Ureter (tissue), 1 donor: ENCODE measurements at regions not wholly inside any gene's neighbourhood (a gene's known extent, or its start where the extent isn't known, plus 50 kb on each side); places are given as distances from the start of the nearest gene placed in this dataset.
"Not testable (repeated sequence)": the region's sequence is repeated elsewhere in the genome, so short reads cannot be mapped to it uniquely, and the experiment has no call there.

Experiments
- DNase-seq: peaks from one replicate; pipeline ENCODE4 v3.0.0-alpha.2; 2020; ENCODE audit warnings: low spot score
- donor health status: DM: yes; HTN: yes; CAD: no.

DNA sequence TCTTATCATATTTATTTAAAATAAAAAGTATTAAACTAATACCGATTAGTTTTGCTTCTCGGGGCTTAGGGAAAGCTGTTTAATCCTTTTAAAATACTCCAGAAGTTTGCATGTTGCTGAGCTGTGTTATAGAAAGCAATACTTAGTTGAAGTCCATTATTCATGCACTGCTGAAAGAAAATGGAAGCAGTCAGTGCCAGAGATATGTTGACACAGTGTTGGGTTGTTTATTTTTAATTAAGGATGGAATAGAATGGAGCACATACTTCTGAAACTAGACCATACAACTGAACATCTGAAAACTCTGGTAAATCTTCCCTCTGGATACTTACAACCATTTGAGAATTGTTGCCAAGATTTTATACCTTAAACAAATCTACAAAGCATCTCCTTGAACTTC lies 282.7 kb upstream of the CCDC179 start:
- DNase-seq = no peak

DNA sequence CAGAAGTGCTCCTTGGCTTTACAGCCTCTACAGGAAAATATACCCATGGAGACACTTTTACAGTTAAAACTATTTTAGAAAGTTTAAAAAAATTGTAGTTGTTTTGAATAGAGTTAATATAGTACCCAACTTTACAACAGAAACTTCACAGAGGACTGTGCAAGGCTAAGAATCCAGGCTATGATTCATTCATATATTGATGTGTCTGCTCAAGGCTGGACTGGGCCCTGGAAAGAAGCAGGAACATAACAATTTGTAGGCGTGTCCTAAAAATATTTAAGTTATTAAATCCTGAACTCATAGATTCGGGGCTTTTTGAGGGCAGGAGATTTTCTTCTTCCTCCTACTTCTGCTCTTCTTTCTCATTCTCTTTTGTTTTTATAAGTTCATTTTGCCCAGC lies 291.5 kb upstream of the CCDC179 start:
- DNase-seq = no peak

DNA sequence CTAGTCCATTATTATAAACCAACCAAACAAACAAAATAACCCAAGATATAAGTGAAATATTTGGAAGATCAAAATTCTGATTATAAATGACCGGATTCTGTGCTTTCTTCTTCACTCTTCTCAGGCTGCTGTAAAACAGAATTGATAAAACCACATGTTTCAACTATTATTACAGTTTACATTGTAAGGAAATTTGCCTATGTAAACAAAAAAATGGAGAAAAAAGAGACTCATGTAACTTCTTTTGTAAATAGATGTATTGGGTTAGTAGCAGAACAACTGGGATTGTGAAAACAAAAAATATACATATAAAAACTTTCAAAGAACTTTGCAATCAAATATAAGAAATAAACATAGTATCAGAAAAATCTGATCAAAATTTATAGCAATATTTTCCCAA lies 295.2 kb upstream of the CCDC179 start:
- DNase-seq = no peak

- DNase-seq = no peak
Measured at GRCh38 chr11:23164022-23164421, 303.7 kb upstream of the CCDC179 start.

- DNase-seq = no peak
Measured at GRCh38 chr11:23166376-23166775, 306.1 kb upstream of the CCDC179 start.

DNA sequence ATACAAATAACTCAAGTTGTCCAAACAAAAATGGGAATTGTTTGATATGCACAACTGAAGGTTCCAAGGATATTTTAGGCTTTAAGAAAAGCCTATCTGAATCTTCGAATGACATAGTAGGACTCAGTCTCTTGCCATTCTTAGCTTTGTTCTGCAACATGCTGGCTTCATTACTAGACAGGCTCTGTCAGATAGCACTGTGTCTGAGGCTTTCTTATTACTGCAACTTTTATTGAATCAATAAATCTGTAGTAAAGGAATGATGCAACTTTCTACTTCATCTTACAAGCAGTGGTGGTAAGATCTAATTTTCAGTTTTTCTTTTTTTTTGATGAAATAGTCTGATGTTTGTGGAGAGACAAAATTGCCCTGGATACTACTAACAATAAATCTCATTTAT lies 319.3 kb upstream of the CCDC179 start:
- no peak for DNase-seq

DNA sequence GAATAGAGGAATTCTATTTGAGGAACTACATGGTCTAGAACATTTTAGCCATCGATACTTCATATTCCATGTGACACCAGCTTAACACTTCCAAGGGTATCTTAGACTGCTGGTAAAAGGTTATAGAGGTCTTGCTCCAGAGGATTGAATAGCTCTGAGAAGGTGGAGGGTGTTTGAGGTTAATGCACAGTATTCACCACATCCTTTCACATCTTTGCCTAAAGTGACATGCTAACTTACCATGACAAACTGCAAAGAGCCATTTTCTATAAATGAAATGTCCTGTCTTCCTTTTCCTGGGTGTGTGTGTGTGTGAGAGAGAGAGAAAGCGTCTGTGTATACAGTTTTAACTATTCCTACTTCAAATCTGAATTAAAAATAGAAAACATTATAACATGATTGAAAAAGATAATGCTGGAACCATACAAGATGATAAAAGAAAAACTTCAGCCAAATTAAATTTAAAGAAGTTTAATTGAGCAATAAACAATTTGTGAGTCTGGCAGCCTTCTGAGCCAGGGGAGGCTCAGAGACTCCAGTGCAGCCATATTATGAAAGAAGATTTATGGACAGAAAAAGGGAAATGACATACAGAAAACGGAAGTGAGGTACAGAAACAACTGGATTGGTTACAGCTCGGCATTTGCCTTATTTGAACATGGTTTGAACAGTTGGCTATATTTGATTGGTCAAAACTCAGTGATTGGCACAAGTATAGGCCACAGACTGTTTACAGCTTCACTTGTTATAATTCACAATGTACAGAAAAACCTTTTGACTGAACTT lies 320.9 kb upstream of the CCDC179 start:
- DNase-seq = no peak

DNA sequence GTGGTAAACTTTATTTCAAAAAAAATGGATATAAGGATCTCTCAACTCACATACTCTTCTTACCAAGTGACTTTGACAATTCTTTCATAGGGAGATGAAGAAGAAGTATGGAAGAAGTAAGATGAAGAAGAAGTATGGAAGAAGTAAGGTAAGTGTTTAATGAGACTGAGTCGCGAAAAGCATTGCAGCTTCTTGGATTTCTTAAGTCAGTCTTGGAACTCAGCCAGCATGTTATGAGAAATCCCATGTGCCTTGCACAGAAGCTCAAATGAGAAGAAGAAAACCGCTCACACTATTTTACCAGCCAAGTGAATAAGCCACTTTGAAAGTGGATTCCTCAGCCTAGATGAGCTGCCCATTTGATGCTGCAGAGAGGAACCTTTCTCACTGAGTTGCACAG lies 332.0 kb upstream of the CCDC179 start:
- DNase-seq = no peak

DNA sequence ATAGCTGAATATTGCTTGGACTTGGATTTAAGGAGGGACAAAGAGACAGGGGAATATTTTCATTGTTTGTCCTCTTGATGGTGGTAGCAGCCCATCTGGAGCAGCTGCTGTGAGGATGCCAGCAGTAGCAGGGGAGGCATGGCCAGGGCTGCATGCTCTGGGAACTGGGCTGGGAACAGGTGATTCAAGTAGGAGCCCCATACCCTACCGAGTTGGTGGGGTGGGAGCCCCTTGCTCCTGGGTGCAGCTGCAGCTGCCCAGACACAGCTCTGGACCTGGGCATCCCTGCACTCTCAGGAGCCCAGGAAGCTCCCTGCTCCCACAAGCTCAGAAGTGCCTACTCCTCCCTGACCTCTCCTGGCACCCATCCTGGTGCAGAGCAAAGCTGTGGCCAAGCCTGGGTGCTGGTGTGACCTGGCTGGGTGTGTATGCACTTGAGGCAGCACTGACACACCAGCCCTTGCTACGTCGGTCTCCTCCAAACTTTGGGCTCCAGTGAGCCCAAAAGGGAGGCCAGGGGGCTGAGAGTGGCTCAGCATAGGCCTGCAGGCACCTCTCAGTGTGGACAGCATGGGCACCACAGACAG lies 341.8 kb upstream of the CCDC179 start:
- DNase-seq = no peak

- DNase-seq = no peak
Measured at GRCh38 chr11:23202611-23203010, 342.3 kb upstream of the CCDC179 start.

DNA sequence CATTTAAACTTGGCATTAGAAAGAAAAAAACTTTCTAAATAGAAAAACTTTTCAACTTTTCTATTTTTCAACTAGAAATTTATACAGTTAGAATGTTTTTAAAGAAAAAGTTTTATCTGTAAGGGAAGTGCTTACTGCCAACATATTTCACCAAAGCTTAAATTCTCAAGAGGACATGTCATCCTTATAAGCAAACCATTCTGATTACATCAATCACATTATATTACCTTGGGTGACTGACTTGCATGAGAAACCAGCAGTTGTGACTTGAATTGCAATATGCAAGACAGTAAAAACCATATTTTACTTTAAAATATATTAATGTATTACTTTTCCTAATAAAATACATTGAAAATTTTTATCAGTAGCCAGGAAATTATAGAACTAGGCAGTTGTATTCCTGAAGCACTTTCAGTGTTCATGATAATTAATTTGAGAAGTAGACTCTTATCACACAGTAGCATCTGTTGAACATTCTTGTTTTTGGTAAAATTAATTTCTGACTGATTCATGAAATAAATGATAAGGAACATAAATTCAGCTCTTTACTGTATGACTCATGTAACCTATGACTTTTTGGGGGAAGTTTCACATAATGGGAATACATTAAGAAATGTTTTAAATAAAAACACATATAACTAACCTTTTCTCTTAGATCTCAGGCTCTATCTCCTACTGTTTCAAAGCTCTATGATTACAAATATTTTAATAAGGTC lies 345.0 kb upstream of the CCDC179 start:
- DNase-seq = no peak

GRCh38 chr11:23206741-23207336 lies 346.6 kb upstream of the CCDC179 start:
- no peak for DNase-seq

GRCh38 chr11:23211221-23211620 lies 350.9 kb upstream of the CCDC179 start:
- DNase-seq = no peak

- no peak for DNase-seq
Measured at GRCh38 chr11:23212807-23213206, 352.5 kb upstream of the CCDC179 start.

DNA sequence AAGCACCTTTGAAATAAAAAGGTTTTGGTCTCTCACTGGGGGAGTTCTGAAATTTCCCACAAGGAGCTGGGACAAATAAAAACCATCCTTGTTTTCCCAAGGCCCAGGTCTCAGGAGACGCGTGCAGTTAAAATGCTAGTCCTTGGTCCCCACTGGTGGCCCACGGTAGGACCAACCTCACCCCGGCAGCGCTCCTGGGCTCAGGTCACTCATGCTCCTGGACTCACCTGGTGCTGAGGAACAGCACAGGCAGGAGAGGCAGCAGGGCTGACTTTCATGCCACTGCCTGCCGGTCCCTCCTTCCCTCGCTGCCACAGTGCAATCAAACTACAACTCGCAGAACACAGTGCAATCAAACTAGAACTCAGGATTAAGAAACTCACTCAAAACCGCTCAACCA lies 356.8 kb upstream of the CCDC179 start:
- no peak for DNase-seq

GRCh38 chr11:23220086-23220485 lies 359.8 kb upstream of the CCDC179 start:
- DNase-seq = not testable (repeated sequence)

DNA sequence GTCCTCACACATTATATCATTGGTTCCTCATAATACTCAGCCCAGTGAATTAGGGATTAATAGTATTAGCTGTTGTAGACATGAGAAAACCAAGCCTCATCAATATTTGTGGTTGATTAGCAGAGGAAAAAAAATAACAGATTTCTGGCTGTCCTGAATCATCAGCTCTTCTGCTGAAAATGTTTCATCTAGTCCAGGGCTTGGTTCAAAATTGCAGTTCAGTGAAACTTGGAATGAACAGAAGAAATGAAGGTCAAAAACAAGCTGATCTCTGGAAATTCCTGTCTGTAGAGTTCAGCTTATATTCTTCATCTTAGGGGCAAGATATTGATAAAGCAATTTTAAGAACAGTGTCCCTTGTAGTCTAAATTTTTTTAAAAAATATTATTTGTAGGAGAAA lies 361.1 kb upstream of the CCDC179 start:
- DNase-seq = no peak

GRCh38 chr11:23226331-23227077 lies 366.2 kb upstream of the CCDC179 start:
- DNase-seq = no peak

- no peak for DNase-seq
Measured at GRCh38 chr11:23227078-23227445, 366.8 kb upstream of the CCDC179 start.

- no peak for DNase-seq
Measured at GRCh38 chr11:23232652-23233051, 372.4 kb upstream of the CCDC179 start.

- DNase-seq = no peak
Measured at GRCh38 chr11:23233075-23233474, 372.8 kb upstream of the CCDC179 start.
